H9 (cell line): ENCODE measurements at regions not wholly inside any gene's neighbourhood (a gene's known extent, or its start where the extent isn't known, plus 50 kb on each side); places are given as distances from the start of the nearest gene placed in this dataset.

Experiments
- DNase-seq: peaks from one replicate; pipeline ENCODE4 v3.0.0-alpha.2; 2017
- H2AFZ ChIP-seq: one replicate; pipeline ENCODE4 v1.6.1; 2013; ENCODE audit warnings: mild to moderate bottlenecking, low read length, control low read depth, moderate library complexity
- H2AK5ac ChIP-seq: 2 replicates; pipeline ENCODE4 v1.6.1; 2013; ENCODE audit warnings: low read length, control low read depth, mixed read lengths; ENCODE audit not compliant: insufficient read length
- H2BK120ac ChIP-seq: one replicate; pipeline ENCODE4 v1.6.1; 2013; ENCODE audit warnings: low read depth, mild to moderate bottlenecking, low read length, control low read depth, inconsistent platforms; ENCODE audit not compliant: poor library complexity, severe bottlenecking
- H2BK12ac ChIP-seq: 2 replicates; pipeline ENCODE4 v1.6.1; 2013; ENCODE audit warnings: low read length, control low read depth, mixed read lengths, low read depth; ENCODE audit not compliant: insufficient read length
- H2BK15ac ChIP-seq: 2 replicates; pipeline ENCODE4 v1.6.1; 2013; ENCODE audit warnings: low read depth, low read length, control low read depth
- H2BK20ac ChIP-seq: one replicate; pipeline ENCODE4 v1.6.1; 2013; ENCODE audit warnings: low read depth, mild to moderate bottlenecking, low read length, control low read depth, inconsistent platforms; ENCODE audit not compliant: poor library complexity, severe bottlenecking
- H2BK5ac ChIP-seq: 2 replicates; pipeline ENCODE4 v1.6.1; 2013; ENCODE audit warnings: low read length, control low read depth, mixed read lengths; ENCODE audit not compliant: insufficient read length
- H3K14ac ChIP-seq: 2 replicates; pipeline ENCODE4 v1.6.1; 2013; ENCODE audit warnings: low read length, control low read depth; ENCODE audit not compliant: insufficient read depth
- H3K18ac ChIP-seq: 2 replicates; pipeline ENCODE4 v1.6.1; 2013; ENCODE audit warnings: low read depth, mild to moderate bottlenecking, mixed read lengths, low read length, control low read depth; ENCODE audit not compliant: insufficient read length
- H3K23ac ChIP-seq: 2 replicates; pipeline ENCODE4 v1.6.1; 2013; ENCODE audit warnings: low read length, control low read depth, mixed read lengths, low read depth; ENCODE audit not compliant: insufficient read length
- H3K23me2 ChIP-seq: 2 replicates; pipeline ENCODE4 v1.6.1; 2013; ENCODE audit warnings: low read depth, mild to moderate bottlenecking, mixed read lengths, low read length, control low read depth; ENCODE audit not compliant: insufficient read length, poor library complexity, severe bottlenecking
- H3K27ac ChIP-seq: 2 replicates; pipeline ENCODE4 v1.5.1; 2013; ENCODE audit warnings: low read length, control low read depth, mixed read lengths, low read depth; ENCODE audit not compliant: insufficient read length
- H3K27me3 ChIP-seq: 2 replicates; pipeline ENCODE4 v1.6.1; 2013; ENCODE audit warnings: low read length, control low read depth, inconsistent platforms; ENCODE audit not compliant: insufficient read depth
- H3K4ac ChIP-seq: 2 replicates; pipeline ENCODE4 v1.6.1; 2013; ENCODE audit warnings: low read depth, mild to moderate bottlenecking, control low read depth, inconsistent platforms, low read length, moderate library complexity
- H3K4me1 ChIP-seq: 2 replicates; pipeline ENCODE4 v1.6.1; 2013; ENCODE audit warnings: low read length, control low read depth, inconsistent platforms; ENCODE audit not compliant: insufficient read depth
- H3K4me2 ChIP-seq: 2 replicates; pipeline ENCODE4 v1.6.1; 2013; ENCODE audit warnings: low read length, control low read depth, mixed read lengths; ENCODE audit not compliant: insufficient read length, insufficient read depth
- H3K56ac ChIP-seq: 2 replicates; pipeline ENCODE4 v1.6.1; 2013; ENCODE audit warnings: low read depth, mild to moderate bottlenecking, mixed read lengths, low read length, control low read depth; ENCODE audit not compliant: insufficient read length
- H3K79me1 ChIP-seq: 2 replicates; pipeline ENCODE4 v1.6.1; 2013; ENCODE audit warnings: low read depth, mild to moderate bottlenecking, moderate library complexity, low read length, control low read depth, inconsistent platforms; ENCODE audit not compliant: insufficient read depth, poor library complexity, severe bottlenecking
- H3K79me2 ChIP-seq: 2 replicates; pipeline ENCODE4 v1.6.1; 2013; ENCODE audit warnings: low read length, control low read depth, inconsistent platforms; ENCODE audit not compliant: insufficient read depth
- H3K9ac ChIP-seq: 2 replicates; pipeline ENCODE4 v1.6.1; 2013; ENCODE audit warnings: low read length, control low read depth, mixed read lengths; ENCODE audit not compliant: insufficient read length; ENCODE audit errors: extremely low read depth
- H3K9me3 ChIP-seq: one replicate; pipeline ENCODE4 v1.6.1; 2013; ENCODE audit warnings: low read depth, low read length, inconsistent platforms; ENCODE audit not compliant: control insufficient read depth
- H3T11ph ChIP-seq: one replicate; pipeline ENCODE4 v1.6.1; 2013; ENCODE audit warnings: mild to moderate bottlenecking, low read length, control low read depth, inconsistent platforms
- H4K20me1 ChIP-seq: one replicate; pipeline ENCODE4 v1.6.1; 2013; ENCODE audit not compliant: control insufficient read depth, insufficient read length, insufficient read depth
- H4K5ac ChIP-seq: 2 replicates; pipeline ENCODE4 v1.6.1; 2013; ENCODE audit warnings: low read depth, mild to moderate bottlenecking, mixed read lengths, low read length, control low read depth; ENCODE audit not compliant: insufficient read length
- H4K8ac ChIP-seq: replicated peaks from 2 replicates; pipeline ENCODE4 v1.6.1; 2013; ENCODE audit warnings: low read length, control low read depth, mixed read lengths, low read depth; ENCODE audit not compliant: insufficient read length
- H4K91ac ChIP-seq: 2 replicates; pipeline ENCODE4 v1.6.1; 2013; ENCODE audit warnings: low read depth, mild to moderate bottlenecking, moderate library complexity, mixed read lengths, low read length, control low read depth; ENCODE audit not compliant: insufficient read length
- H3K27ac Mint-ChIP-seq, 3 experiments: 2 replicates in 2 of 3; 3 replicates in 1 of 3; pipeline ENCODE4 v1.8.0; 2020 to 2021; ENCODE audit warnings: mixed read lengths in 3 of 3, mild to moderate bottlenecking in 1 of 3, moderate library complexity in 1 of 3
- H3K27me3 Mint-ChIP-seq: 2 replicates; pipeline ENCODE4 v1.8.0; 2021; ENCODE audit warnings: low read depth, mild to moderate bottlenecking, moderate library complexity, mixed read lengths
- H3K36me3 Mint-ChIP-seq, 3 experiments: 2 replicates in 2 of 3; 3 replicates in 1 of 3; pipeline ENCODE4 v1.8.0; 2020 to 2021; ENCODE audit warnings: low read depth in 3 of 3, mixed read lengths in 3 of 3; ENCODE audit not compliant: insufficient read depth in 1 of 3
- H3K4me1 Mint-ChIP-seq, 2 experiments: 2 replicates each; pipeline ENCODE4 v1.8.0; 2020; ENCODE audit warnings: mixed read lengths in 2 of 2
- H3K4me3 Mint-ChIP-seq, 2 experiments: 2 replicates in 1 of 2; 3 replicates in 1 of 2; pipeline ENCODE4 v1.8.0; 2020 to 2021; ENCODE audit warnings: mild to moderate bottlenecking in 2 of 2, mixed read lengths in 2 of 2, moderate library complexity in 1 of 2
- H3K9me3 Mint-ChIP-seq, 2 experiments: 2 replicates in 1 of 2; 3 replicates in 1 of 2; pipeline ENCODE4 v1.8.0; 2020; ENCODE audit warnings: mild to moderate bottlenecking in 2 of 2, mixed read lengths in 2 of 2, moderate library complexity in 1 of 2
- CTCF ChIP-seq: fragments of 200-600 bp; sonication (generic); conservative IDR thresholded peaks from 3 replicates; pipeline ENCODE4 v1.8.0; 2021; ENCODE audit warnings: antibody characterized with exemption, mild to moderate bottlenecking
- WGBS: extraction: QIAGEN DNeasy Blood & Tissue Kit; methylation state at CpG from one replicate; pipeline ENCODE4 v1.1.7; 2013; ENCODE audit warnings: missing lambda C conversion rate, low lambda C conversion rate, mixed read lengths; ENCODE audit not compliant: insufficient read length; ENCODE audit errors: extremely low coverage; 5-methylcytosine and 5-hydroxymethylcytosine counted together

DNA sequence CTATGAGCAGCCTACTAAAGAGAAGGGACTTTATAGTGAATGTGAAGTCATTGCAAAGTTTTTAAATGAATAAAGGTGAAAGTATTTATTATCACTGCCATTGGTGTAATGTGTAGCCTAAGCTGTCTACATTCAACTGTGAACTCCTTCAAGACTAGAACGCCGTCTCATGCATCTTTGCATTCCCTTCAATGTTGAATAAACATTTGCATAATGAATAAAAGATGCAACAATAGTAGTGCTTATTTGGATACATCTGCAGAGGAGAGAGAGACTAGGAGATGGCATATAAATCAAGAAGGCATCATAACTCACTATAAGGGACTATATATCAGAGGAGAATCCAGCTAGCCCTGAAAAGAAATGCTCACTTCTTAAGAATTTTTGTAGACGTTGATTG lies 1623.8 kb upstream of the TENM3 start:
- no peak overlapping the region for H2BK20ac ChIP-seq
- H3K56ac ChIP-seq = no peak overlapping the region
- no peak overlapping the region for H3K14ac ChIP-seq
- H3K9ac ChIP-seq = no peak overlapping the region
- H2BK120ac ChIP-seq = no peak overlapping the region
- no peak overlapping the region for H3K27ac Mint-ChIP-seq
- H4K91ac ChIP-seq = no peak overlapping the region
- no peaks in the 10 kb centered on the region; a peak in 1 of 7 replicates for H3K36me3 Mint-ChIP-seq
- no peak overlapping the region for H3K4ac ChIP-seq
- no peak overlapping the region for H3T11ph ChIP-seq
- H3K23me2 ChIP-seq = no peaks in the 10 kb centered on the region
- no peak overlapping the region for H2AFZ ChIP-seq
- H3K9me3 Mint-ChIP-seq = no peaks in the 10 kb centered on the region; a peak in 1 of 5 replicates
- no peak overlapping the region for H2BK12ac ChIP-seq
- no peaks in the 10 kb centered on the region for H3K9me3 ChIP-seq
- DNase-seq = no peak
- no peaks in the 10 kb centered on the region for H3K79me2 ChIP-seq
- H3K79me1 ChIP-seq = no peaks in the 10 kb centered on the region
- no peak overlapping the region for H2BK15ac ChIP-seq
- no peak for TF ChIP-seq CTCF
- no peak overlapping the region for H3K4me2 ChIP-seq
- H3K4me1 ChIP-seq = no peaks in the 10 kb centered on the region
- no peaks in the 10 kb centered on the region for H3K27me3 Mint-ChIP-seq
- H3K4me3 Mint-ChIP-seq = no peak overlapping the region
- no peaks in the 10 kb centered on the region for H3K27me3 ChIP-seq
- H2BK5ac ChIP-seq = no peak overlapping the region
- WGBS = no CpG with 5 or more reads among the region's 3 CpGs
- H4K8ac ChIP-seq = no peak overlapping the region
- no peak overlapping the region for H2AK5ac ChIP-seq
- H4K5ac ChIP-seq = no peak overlapping the region
- no peak overlapping the region for H3K18ac ChIP-seq
- no peaks in the 10 kb centered on the region for H4K20me1 ChIP-seq
- no peak overlapping the region for H3K23ac ChIP-seq
- peaks cover 6 to 17% of the 10 kb centered on the region in 2 experiments for H3K4me1 Mint-ChIP-seq
- no peak overlapping the region for H3K27ac ChIP-seq
